Trophoblast cell (in vitro differentiated cells and primary cell): ENCODE measurements at regions not wholly inside any gene's neighbourhood (a gene's known extent, or its start where the extent isn't known, plus 50 kb on each side); places are given as distances from the start of the nearest gene placed in this dataset.

Experiments
- DNase-seq, 2 donors: peaks; one replicate each; pipeline ENCODE4 v3.0.0-alpha.2; 2016
- H2AFZ ChIP-seq: 2 replicates; pipeline ENCODE4 v1.6.1; 2013; ENCODE audit warnings: low read length, moderate library complexity, mild to moderate bottlenecking; ENCODE audit not compliant: insufficient read depth, poor library complexity
- H2AK5ac ChIP-seq: 2 replicates; pipeline ENCODE4 v1.6.1; 2013; ENCODE audit warnings: mild to moderate bottlenecking, low read length
- H2BK120ac ChIP-seq: 2 replicates; pipeline ENCODE4 v1.6.1; 2013; ENCODE audit warnings: low read length, mild to moderate bottlenecking, moderate library complexity; ENCODE audit not compliant: insufficient read depth, poor library complexity
- H2BK12ac ChIP-seq: 2 replicates; pipeline ENCODE4 v1.6.1; 2013; ENCODE audit warnings: mild to moderate bottlenecking, low read length, moderate library complexity
- H2BK5ac ChIP-seq: 2 replicates; pipeline ENCODE4 v1.6.1; 2013; ENCODE audit warnings: low read length, low read depth, moderate library complexity, mild to moderate bottlenecking; ENCODE audit not compliant: poor library complexity
- H3K14ac ChIP-seq: 2 replicates; pipeline ENCODE4 v1.6.1; 2013; ENCODE audit warnings: mild to moderate bottlenecking, low read length
- H3K18ac ChIP-seq: 2 replicates; pipeline ENCODE4 v1.6.1; 2013; ENCODE audit warnings: mild to moderate bottlenecking, low read length
- H3K23ac ChIP-seq: 2 replicates; pipeline ENCODE4 v1.6.1; 2013; ENCODE audit warnings: low read length
- H3K27ac ChIP-seq: 2 replicates; pipeline ENCODE4 v1.5.1; 2013; ENCODE audit warnings: low read depth, mild to moderate bottlenecking, inconsistent platforms, low read length, moderate library complexity
- H3K27me3 ChIP-seq: 2 replicates; pipeline ENCODE4 v1.6.1; 2013; ENCODE audit warnings: inconsistent platforms, mild to moderate bottlenecking, low read length, moderate library complexity; ENCODE audit not compliant: insufficient read depth
- H3K36me3 ChIP-seq, 2 experiments: 1 replicate in 1 of 2; 2 replicates in 1 of 2; pipeline ENCODE4 v1.6.1; 2013; ENCODE audit warnings: low read length in 2 of 2, mild to moderate bottlenecking in 2 of 2, moderate library complexity in 1 of 2; ENCODE audit not compliant: insufficient read depth in 2 of 2, control insufficient read depth in 1 of 2
- H3K4ac ChIP-seq: 2 replicates; pipeline ENCODE4 v1.6.1; 2013; ENCODE audit warnings: low read depth, mild to moderate bottlenecking, low read length, moderate library complexity
- H3K4me1 ChIP-seq, 2 experiments: 1 replicate in 1 of 2; 2 replicates in 1 of 2; pipeline ENCODE4 v1.6.1; 2013; ENCODE audit warnings: low read length in 2 of 2, mild to moderate bottlenecking in 2 of 2, moderate library complexity in 1 of 2; ENCODE audit not compliant: insufficient read depth in 2 of 2, control insufficient read depth in 1 of 2
- H3K4me2 ChIP-seq: 2 replicates; pipeline ENCODE4 v1.6.1; 2013; ENCODE audit warnings: inconsistent platforms, mild to moderate bottlenecking, low read length, moderate library complexity
- H3K4me3 ChIP-seq: 2 replicates; pipeline ENCODE4 v1.5.1; 2013; ENCODE audit warnings: mild to moderate bottlenecking, low read depth, low read length, inconsistent platforms
- H3K79me1 ChIP-seq: one replicate; pipeline ENCODE4 v1.6.1; 2013; ENCODE audit warnings: low read length
- H3K79me2 ChIP-seq: 2 replicates; pipeline ENCODE4 v1.6.1; 2013; ENCODE audit warnings: low read length, mild to moderate bottlenecking; ENCODE audit not compliant: control insufficient read depth, insufficient read depth, poor library complexity
- H3K9ac ChIP-seq: 2 replicates; pipeline ENCODE4 v1.6.1; 2013; ENCODE audit warnings: mild to moderate bottlenecking, low read length
- H3K9me3 ChIP-seq: 2 replicates; pipeline ENCODE4 v1.6.1; 2013; ENCODE audit warnings: low read depth, mild to moderate bottlenecking, control low read depth, inconsistent platforms, low read length; ENCODE audit not compliant: insufficient read depth
- H4K12ac ChIP-seq: 2 replicates; pipeline ENCODE4 v1.6.1; 2013; ENCODE audit warnings: low read depth, mild to moderate bottlenecking, low read length, moderate library complexity
- H4K8ac ChIP-seq: 2 replicates; pipeline ENCODE4 v1.6.1; 2013; ENCODE audit warnings: low read depth, mild to moderate bottlenecking, low read length, moderate library complexity
- H4K91ac ChIP-seq: one replicate; pipeline ENCODE4 v1.6.1; 2013; ENCODE audit warnings: low read depth, mild to moderate bottlenecking, low read length, moderate library complexity
- WGBS: extraction: QIAGEN DNeasy Blood & Tissue Kit; methylation state at CpG from one replicate; pipeline ENCODE4 v1.1.7; 2013; ENCODE audit warnings: missing lambda C conversion rate; ENCODE audit not compliant: insufficient read length, insufficient coverage; ENCODE audit errors: extremely low coverage; 5-methylcytosine and 5-hydroxymethylcytosine counted together

DNA sequence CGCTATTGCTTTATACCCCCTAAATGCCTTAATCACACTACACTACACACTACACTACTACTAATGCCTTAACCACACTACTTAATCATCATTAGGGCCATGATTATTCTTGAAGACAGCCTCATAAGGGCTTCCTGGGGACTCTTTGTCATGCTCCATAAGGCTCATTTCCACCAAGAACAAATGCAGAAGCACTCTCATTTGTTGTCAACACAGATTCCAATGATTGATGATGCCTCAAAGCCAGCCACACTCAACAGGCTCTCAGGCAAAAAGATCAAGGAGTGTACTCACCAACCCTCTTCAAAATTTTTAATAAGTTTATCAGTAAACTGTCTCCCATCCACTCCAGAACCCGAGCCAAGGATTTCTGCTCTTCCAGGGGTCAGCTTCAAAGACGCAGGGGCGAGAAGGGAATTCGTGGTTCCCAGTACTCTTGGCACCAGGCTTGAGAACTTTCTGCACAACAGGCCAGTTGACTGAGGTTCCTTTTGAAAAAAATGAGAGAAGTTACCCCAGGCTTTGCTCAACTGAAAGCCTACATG lies 204.7 kb upstream of the GUCY1A2 start:
- no peak overlapping the region for H2AK5ac ChIP-seq
- no peak overlapping the region for H4K8ac ChIP-seq
- H3K4me2 ChIP-seq: no peak overlapping the region
- no peak for DNase-seq
- H2AFZ ChIP-seq: no peak overlapping the region
- H3K9me3 ChIP-seq: no peaks in the 10 kb centered on the region
- H3K4me3 ChIP-seq: no peak overlapping the region
- no peak overlapping the region for H3K18ac ChIP-seq
- H3K9ac ChIP-seq: no peak overlapping the region
- no peak overlapping the region for H3K4ac ChIP-seq
- no peak overlapping the region for H3K14ac ChIP-seq
- H4K12ac ChIP-seq: no peak overlapping the region
- H3K23ac ChIP-seq: no peak overlapping the region
- H3K27ac ChIP-seq: no peak overlapping the region
- no CpG with 5 or more reads among the region's 5 CpGs for WGBS
- H2BK12ac ChIP-seq: no peak overlapping the region
- H3K79me1 ChIP-seq: no peaks in the 10 kb centered on the region
- H4K91ac ChIP-seq: no peak overlapping the region
- no peak overlapping the region for H2BK5ac ChIP-seq
- H3K4me1 ChIP-seq: no peaks in the 10 kb centered on the region
- no peaks in the 10 kb centered on the region for H3K36me3 ChIP-seq
- no peaks in the 10 kb centered on the region for H3K27me3 ChIP-seq
- no peak overlapping the region for H2BK120ac ChIP-seq
- no peaks in the 10 kb centered on the region for H3K79me2 ChIP-seq

DNA sequence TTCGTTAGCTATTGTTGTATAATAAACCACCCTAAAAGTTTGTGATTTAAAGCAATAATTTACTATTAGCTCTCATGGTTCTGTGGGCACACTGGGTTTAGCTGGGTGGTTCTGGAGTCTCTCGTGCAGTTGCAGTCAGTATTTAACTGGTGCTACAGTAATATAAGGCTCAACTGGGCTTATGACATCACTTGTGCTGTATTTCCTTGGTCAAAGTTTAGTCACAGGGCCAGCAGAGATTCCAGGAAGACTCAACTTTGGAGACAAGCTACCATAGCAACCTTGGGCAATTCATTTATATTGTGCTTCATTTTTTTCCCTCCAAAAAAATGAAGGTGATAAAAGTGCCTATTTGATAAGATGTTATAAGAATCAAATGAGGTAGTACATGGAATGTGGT lies 204.2 kb upstream of the GUCY1A2 start:
- Histone ChIP-seq H3K9ac (no peak overlapping the region), H3K36me3 (no peaks in the 10 kb centered on the region), H4K8ac (no peak overlapping the region), H3K4me1 (no peaks in the 10 kb centered on the region), H4K91ac (no peak overlapping the region), H3K4ac (no peak overlapping the region), H2BK12ac (no peak overlapping the region), H2AFZ (no peak overlapping the region), H3K27ac (no peak overlapping the region), H3K4me3 (no peak overlapping the region), H3K79me2 (no peaks in the 10 kb centered on the region), H3K4me2 (no peak overlapping the region), H3K79me1 (no peaks in the 10 kb centered on the region), H3K27me3 (no peaks in the 10 kb centered on the region), H3K14ac (no peak overlapping the region), H2BK5ac (no peak overlapping the region), H2BK120ac (no peak overlapping the region), H3K18ac (no peak overlapping the region), H2AK5ac (no peak overlapping the region), H3K9me3 (no peaks in the 10 kb centered on the region), H4K12ac (no peak overlapping the region), H3K23ac (no peak overlapping the region)
- no peak for DNase-seq
- no CpG with 5 or more reads among the region's 2 CpGs for whole genome bisulfite sequencing

DNA sequence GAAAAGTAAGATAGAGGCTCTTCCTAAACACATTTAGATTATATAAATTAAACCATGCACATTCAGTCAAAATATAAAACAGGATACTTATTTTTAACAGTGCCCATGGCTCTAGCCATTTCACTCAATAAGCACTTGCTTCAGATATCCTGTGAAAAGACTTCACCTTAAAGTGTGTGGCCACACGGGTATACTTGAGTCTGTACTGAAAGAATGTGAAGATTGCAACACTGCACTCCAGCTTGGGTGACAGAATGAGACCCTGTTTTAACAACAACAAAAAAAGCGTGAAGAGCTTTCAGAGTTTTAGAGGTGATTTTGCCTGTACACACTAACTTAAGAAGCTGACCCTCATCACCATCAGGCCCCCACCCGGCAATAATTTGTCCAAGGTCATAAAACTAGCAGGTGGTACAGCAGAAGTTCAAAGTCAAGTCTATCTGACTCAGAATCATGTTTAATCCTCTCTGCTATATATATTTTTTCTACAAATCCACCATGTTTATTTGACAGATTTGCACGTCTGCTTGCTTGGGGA lies 203.5 kb upstream of the GUCY1A2 start:
- Histone ChIP-seq H3K27me3 (no peaks in the 10 kb centered on the region), H2BK5ac (no peak overlapping the region), H4K12ac (no peak overlapping the region), H3K18ac (no peak overlapping the region), H3K4me2 (no peak overlapping the region), H3K23ac (no peak overlapping the region), H3K4me3 (no peak overlapping the region), H3K27ac (no peak overlapping the region), H3K36me3 (no peaks in the 10 kb centered on the region), H3K79me1 (no peaks in the 10 kb centered on the region), H3K9me3 (no peaks in the 10 kb centered on the region), H3K14ac (no peak overlapping the region), H2BK12ac (no peak overlapping the region), H3K4me1 (no peaks in the 10 kb centered on the region), H2AFZ (no peak overlapping the region), H3K4ac (no peak overlapping the region), H4K8ac (no peak overlapping the region), H2AK5ac (no peak overlapping the region), H3K79me2 (no peaks in the 10 kb centered on the region), H3K9ac (no peak overlapping the region), H2BK120ac (no peak overlapping the region), H4K91ac (no peak overlapping the region)
- no CpG with 5 or more reads among the region's 4 CpGs for WGBS
- DNase-seq: no peak

DNA sequence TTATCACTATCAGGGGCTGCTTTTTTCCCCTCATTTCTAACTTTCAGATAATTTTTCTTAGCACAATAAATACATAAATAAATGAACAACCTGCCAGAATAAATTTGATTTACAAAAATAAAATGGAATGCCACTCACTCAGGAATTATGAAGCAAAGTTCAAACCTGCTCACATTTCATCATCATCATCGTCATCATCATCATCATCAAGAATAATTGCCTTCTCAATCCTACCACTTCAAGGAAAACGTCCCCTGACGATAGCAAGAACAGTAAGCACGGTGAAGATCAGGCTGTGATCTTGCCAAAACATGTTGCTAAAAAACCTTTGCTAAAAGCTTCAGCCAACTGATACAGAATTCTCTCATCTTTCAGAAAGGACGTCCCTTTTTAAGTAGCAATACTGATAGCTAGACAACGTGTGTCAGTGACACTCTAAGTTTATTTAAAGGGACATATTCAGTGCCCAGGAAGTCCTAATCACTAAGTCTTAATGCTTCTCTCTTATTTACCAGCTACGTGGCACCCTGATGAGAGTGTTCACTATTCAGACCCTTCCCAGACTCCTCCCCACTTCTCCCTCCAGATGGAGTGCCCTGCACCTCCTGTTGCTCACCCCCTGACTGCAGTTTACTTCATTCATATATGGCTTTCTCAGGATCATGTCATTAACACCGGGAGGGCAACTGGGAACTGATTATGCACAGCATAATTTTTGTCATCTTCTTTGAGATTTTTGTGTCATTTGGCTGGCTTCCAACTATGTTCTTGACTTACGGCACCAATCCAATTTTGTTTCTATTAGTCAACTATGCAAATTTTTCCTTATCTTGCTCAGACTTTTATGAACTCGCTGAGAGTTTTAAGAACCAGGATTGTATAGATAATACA lies 200.1 kb upstream of the GUCY1A2 start:
- no peak for DNase-seq
- Histone ChIP-seq H3K79me1 (no peaks in the 10 kb centered on the region), H4K12ac (no peak overlapping the region), H3K4me2 (no peak overlapping the region), H4K91ac (no peak overlapping the region), H3K4me1 (no peaks in the 10 kb centered on the region), H3K27me3 (no peaks in the 10 kb centered on the region), H3K79me2 (no peaks in the 10 kb centered on the region), H3K23ac (no peak overlapping the region), H4K8ac (no peak overlapping the region), H3K36me3 (no peaks in the 10 kb centered on the region), H3K9me3 (no peaks in the 10 kb centered on the region), H3K9ac (no peak overlapping the region), H3K14ac (no peak overlapping the region), H2BK5ac (no peak overlapping the region), H2BK120ac (no peak overlapping the region), H2AK5ac (no peak overlapping the region), H2BK12ac (no peak overlapping the region), H2AFZ (no peak overlapping the region), H3K4ac (no peak overlapping the region), H3K18ac (no peak overlapping the region), H3K4me3 (no peak overlapping the region), H3K27ac (no peak overlapping the region)
- WGBS: no CpG with 5 or more reads among the region's 10 CpGs
